ENCODE measurements at regions not wholly inside any gene's neighbourhood (a gene's known extent, or its start where the extent isn't known, plus 50 kb on each side); places are given as distances from the start of the nearest gene placed in this dataset.
A peak's percentile ranks its signal among the peaks of the same experiment; 100 is the strongest.

- no peak for DNase-seq (ENCODE audit: low read depth in 2 of 3, low spot score in 2 of 3)
These were observed 613.7 kb upstream of the B3GALT2 start for GRCh38 chr1:193799948-193800690.

DNA sequence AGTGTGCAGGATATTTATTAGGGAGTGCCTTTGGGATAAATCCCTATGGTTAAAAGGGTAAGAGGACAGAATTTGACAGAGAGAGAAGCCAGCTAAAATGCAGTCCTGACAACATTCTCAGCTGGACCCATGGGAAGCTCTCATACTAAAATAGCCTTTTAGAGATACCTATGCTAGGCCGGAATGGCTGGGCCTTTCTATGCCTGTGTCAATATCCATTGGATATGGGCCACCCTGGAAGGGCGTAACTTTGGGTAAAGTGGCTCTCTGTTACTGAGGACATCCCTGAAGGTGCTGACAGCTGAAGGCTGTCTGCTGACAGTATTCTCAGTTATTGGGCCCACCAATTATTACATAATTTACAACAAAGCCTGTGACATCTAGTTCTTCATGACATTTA, 613.0 kb upstream of the B3GALT2 start:
- no peak for DNase-seq (ENCODE audit: low read depth in 2 of 3, low spot score in 2 of 3)

DNA sequence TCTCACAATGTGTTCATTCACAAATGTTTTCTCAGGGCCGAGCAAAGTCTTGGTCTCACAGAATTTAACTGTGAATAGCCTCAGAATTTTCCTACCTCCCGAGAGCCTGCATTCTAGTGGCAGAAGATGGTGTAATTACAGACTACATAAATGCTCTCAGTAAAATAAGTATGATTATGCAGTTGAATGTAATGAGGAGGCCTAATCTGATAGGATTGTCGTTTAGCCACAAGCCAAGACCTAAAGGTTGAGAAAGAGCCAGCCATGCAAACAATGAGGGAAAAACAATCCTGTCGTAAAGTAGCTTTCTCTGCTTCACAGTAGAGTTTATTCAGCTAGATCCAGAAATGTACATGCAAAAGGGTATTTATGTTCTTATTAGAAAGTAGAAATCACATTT, 607.8 kb upstream of the B3GALT2 start:
- DNase-seq (ENCODE audit: low read depth in 2 of 3, low spot score in 2 of 3), result no peak

- DNase-seq (ENCODE audit: low read depth in 2 of 3, low spot score in 2 of 3), result no peak
These were observed 605.3 kb upstream of the B3GALT2 start for GRCh38 chr1:193791746-193792145.

DNA sequence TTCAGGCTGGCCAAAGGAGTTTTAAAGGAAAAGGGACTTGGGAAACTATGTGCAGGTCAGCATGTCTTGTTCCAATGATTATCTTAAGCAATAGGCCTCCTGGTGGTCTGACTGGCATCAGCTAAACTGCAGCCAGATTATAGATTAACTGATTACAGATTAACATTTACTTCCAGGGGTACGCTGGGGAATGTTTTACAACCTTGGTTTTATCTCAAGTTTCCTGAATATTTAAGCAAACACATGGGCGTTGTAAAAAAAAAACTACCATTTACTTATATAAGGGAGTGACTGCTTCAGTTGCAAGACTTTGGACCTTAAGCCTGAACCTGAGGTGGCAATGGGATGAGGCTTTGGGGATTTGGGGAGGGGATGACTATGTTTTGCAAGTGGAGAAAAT, 600.6 kb upstream of the B3GALT2 start:
- no peak for DNase-seq (ENCODE audit: low read depth in 2 of 3, low spot score in 2 of 3)

DNA sequence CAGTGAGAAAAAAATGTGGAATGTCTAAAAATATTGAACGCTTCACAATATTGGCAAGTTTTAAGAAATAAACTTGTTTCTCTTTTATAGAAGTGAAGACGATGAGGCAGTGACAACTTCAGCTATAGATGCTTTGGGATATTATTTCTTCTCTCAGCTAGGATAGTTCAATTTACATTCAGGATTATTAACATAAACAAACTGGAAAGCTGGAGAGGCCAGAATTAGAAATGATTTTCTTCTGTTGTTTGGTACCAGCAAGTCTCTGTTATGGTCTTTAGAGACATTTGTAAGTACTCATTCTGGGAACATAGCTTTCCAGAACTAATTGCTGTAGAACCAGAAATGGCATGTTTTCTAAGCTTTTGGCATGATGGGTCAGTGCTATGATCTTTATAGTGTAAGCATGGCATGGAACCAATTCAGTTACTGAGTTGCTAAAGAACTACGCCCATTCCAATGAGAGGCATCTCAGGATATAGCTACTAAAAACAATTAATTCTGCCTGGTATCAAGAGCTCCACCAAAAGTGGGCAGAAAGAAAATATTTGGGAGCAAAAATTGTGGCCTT, 599.5 kb upstream of the B3GALT2 start:
- DNase-seq (ENCODE audit: low read depth in 2 of 3, low spot score in 2 of 3), result no peak

- DNase-seq (ENCODE audit: low read depth in 2 of 3, low spot score in 2 of 3), result no peak
These were observed 588.3 kb upstream of the B3GALT2 start for GRCh38 chr1:193774536-193775323.

GRCh38 chr1:193771596-193771995, 585.2 kb upstream of the B3GALT2 start:
- no peak for DNase-seq (ENCODE audit: low read depth in 2 of 3, low spot score in 2 of 3)

GRCh38 chr1:193769651-193770050, 583.2 kb upstream of the B3GALT2 start:
- no peak for DNase-seq (ENCODE audit: low read depth in 2 of 3, low spot score in 2 of 3)

- no peak for DNase-seq (ENCODE audit: low read depth in 2 of 3, low spot score in 2 of 3)
These were observed 581.5 kb upstream of the B3GALT2 start for GRCh38 chr1:193767886-193768285.

DNA sequence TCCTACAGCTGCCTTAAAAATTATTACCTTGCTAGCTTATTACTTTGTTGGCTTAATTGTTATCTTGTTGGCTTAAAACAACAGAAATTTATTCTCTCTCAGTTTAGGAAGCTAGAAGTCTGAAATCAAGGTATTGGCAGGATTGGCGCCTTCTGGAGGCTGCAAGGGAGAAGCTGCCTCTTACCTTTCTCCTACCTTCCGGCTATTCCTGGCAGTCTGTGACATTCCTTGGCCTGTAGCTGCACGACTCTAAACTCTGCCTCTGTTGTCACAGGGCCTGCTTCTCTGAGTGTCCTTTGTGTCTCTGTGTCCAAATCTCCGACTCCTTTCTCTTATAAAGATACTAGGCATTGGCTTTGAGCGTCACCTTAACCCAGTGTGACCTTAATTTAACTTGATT, 579.9 kb upstream of the B3GALT2 start:
- DNase-seq (ENCODE audit: low read depth in 2 of 3, low spot score in 2 of 3), result no peak

DNA sequence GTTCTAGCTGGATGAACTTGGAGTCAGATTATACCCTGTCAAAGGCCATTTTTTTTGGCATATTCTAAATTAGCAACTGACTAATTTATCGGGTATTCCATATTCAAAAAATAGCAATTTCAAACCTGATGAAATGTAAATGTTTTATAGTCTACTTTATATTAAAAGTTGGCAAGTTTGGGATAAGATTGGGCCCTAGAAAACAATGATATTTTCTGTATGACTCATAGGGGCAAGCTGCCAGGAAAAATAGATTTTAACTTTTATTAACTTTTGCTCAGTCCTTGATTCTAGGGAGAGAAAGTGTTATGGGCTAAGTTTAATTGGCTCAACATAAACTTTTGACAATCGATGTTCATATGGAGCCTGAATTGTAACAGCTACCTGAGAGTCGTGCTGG, 576.9 kb upstream of the B3GALT2 start:
- no peak for DNase-seq (ENCODE audit: low read depth in 2 of 3, low spot score in 2 of 3)

DNA sequence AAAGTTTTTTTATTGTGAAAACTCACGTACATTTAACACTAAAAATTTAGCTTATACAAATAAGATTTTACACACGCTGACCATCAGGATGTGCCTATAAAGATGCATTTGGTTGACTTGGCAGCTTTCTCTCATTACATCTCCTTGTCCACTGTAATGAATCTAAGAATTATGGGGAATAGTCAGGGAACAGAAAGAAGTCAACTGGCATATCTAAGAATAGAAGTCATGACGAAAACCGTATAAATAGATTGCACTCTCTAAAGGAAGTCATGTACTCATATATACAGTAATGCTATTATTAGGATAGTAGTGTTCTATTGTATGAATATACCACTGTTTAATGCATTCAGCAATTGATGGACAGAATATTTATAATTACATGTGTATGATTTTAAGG, 575.8 kb upstream of the B3GALT2 start:
- DNase-seq (ENCODE audit: low read depth in 2 of 3, low spot score in 2 of 3), result no peak

GRCh38 chr1:193755441-193755840, 569.0 kb upstream of the B3GALT2 start:
- no peak for DNase-seq (ENCODE audit: low read depth in 2 of 3, low spot score in 2 of 3)

- DNase-seq (ENCODE audit: low read depth in 2 of 3, low spot score in 2 of 3), result peak in 1 of 3 donors; percentile 8
These were observed 568.5 kb upstream of the B3GALT2 start for GRCh38 chr1:193754732-193755427.

- DNase-seq (ENCODE audit: low read depth in 2 of 3, low spot score in 2 of 3), result no peak
These were observed 567.7 kb upstream of the B3GALT2 start for GRCh38 chr1:193754151-193754550.

GRCh38 chr1:193753038-193753756, 566.8 kb upstream of the B3GALT2 start:
- DNase-seq (ENCODE audit: low read depth in 2 of 3, low spot score in 2 of 3), result no peak

DNA sequence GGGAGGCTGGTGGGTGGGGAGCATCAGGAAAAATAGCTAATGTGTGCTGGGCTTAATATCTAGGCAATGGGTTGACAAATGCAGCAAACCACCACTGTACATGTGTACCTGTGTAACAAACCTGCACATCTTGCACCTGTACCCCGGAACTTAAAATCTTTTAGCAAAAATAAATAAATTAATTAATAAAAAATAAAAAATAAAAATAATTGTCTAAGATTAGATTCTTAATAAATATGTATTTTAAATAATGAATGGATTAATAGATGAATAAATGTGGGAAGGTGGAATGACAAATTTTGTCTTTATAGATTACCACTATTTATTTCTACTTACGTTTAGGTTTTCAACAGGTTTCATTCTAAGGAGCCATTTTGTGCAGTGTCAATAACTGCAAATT, 563.5 kb upstream of the B3GALT2 start:
- no peak for DNase-seq (ENCODE audit: low read depth in 2 of 3, low spot score in 2 of 3)

- DNase-seq (ENCODE audit: low read depth in 2 of 3, low spot score in 2 of 3), result no peak
These were observed 561.2 kb upstream of the B3GALT2 start for GRCh38 chr1:193747579-193747978.

GRCh38 chr1:193741228-193741627, 554.8 kb upstream of the B3GALT2 start:
- DNase-seq (ENCODE audit: low read depth in 2 of 3, low spot score in 2 of 3), result no peak

DNA sequence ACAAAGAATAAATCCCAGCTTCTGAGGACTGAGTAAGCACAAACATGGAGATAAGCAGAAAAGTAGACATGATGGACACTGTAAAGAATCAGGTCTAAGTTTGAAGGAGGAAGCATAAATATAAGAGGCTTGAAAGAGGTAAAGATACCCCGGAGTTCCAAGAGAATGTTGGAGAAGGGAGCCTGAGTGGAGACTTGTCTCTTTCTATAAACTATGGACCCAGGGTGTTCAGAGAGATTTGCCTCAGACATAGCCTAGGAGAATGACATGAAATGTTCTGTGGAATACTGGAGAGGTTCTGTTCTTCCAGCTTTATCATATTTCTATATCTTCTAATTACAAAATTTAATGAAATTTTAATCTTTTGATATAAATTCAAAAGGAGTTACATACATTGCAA, 554.3 kb upstream of the B3GALT2 start:
- no peak for DNase-seq (ENCODE audit: low read depth in 2 of 3, low spot score in 2 of 3)

All from hematopoietic multipotent progenitor cell (in vitro differentiated cells).